Naive thymus-derived CD4-positive, alpha-beta T cell (primary cell): ENCODE measurements at regions not wholly inside any gene's neighbourhood (a gene's known extent, or its start where the extent isn't known, plus 50 kb on each side); places are given as distances from the start of the nearest gene placed in this dataset.

Source experiments
- ATAC-seq: fragments of 150-1000 bp; cut with Tn5 transposase; 2 replicates; pipeline ENCODE4 v1.10.0; 2021; ENCODE audit warnings: mild to moderate bottlenecking, moderate library complexity
- CTCF ChIA-PET: fragments of 350-600 bp; sonication (Branson Sonifier 250); formaldehyde crosslinking; loops from one replicate; lab custom pipeline; 2021; ENCODE audit warnings: antibody characterized with exemption; lab: Charles Lee
- POLR2A ChIA-PET: fragments of 350-600 bp; sonication (Branson Sonifier 250); formaldehyde crosslinking; loops from one replicate; lab custom pipeline; 2021; ENCODE audit warnings: antibody characterized with exemption, inconsistent platforms; lab: Charles Lee
- DNase-seq, 9 donors: peaks; one replicate each; pipeline versions ENCODE4 v3.0.0 to v3.0.0-alpha.2; 2020 to 2022; ENCODE audit warnings: mixed read lengths in 1 of 9
- H3K27ac ChIP-seq: one replicate; pipeline ENCODE4 v1.7.0; 2013; ENCODE audit warnings: mild to moderate bottlenecking, low read depth, low read length, moderate library complexity
- H3K27me3 ChIP-seq, 2 donors: one replicate each; pipeline ENCODE4 v1.7.0; 2013; ENCODE audit warnings: low read length in 2 of 2, mild to moderate bottlenecking in 2 of 2, moderate library complexity in 2 of 2; ENCODE audit not compliant: control insufficient read depth in 2 of 2, insufficient read depth in 2 of 2
- H3K36me3 ChIP-seq, 3 experiments: 1 replicate in 2 of 3; 2 replicates in 1 of 3; pipeline ENCODE4 v1.7.0; 2013; ENCODE audit warnings: low read length in 3 of 3, mild to moderate bottlenecking in 3 of 3, moderate library complexity in 1 of 3; ENCODE audit not compliant: insufficient read depth in 3 of 3, control insufficient read depth in 2 of 3
- H3K4me1 ChIP-seq, 2 donors: one replicate each; pipeline ENCODE4 v1.7.0; 2013; ENCODE audit warnings: low read length in 2 of 2, mild to moderate bottlenecking in 2 of 2, moderate library complexity in 1 of 2; ENCODE audit not compliant: control insufficient read depth in 2 of 2, insufficient read depth in 2 of 2
- H3K4me3 ChIP-seq: 2 replicates; pipeline ENCODE4 v1.7.0; 2013; ENCODE audit warnings: mild to moderate bottlenecking, low read length
- H3K9me3 ChIP-seq, 3 experiments: 1 replicate in 2 of 3; 2 replicates in 1 of 3; pipeline ENCODE4 v1.7.0; 2013; ENCODE audit warnings: low read length in 3 of 3; ENCODE audit not compliant: control insufficient read depth in 2 of 3
- H3K27ac Mint-ChIP-seq, 9 donors: one replicate each; pipeline ENCODE4 v1.8.0; 2020 to 2022; ENCODE audit warnings: mixed read lengths in 9 of 9, mild to moderate bottlenecking in 8 of 9, moderate library complexity in 5 of 9, inconsistent platforms in 2 of 9
- H3K27me3 Mint-ChIP-seq, 5 donors: one replicate each; pipeline ENCODE4 v1.8.0; 2021 to 2022; ENCODE audit warnings: mixed read lengths in 5 of 5, mild to moderate bottlenecking in 1 of 5
- H3K36me3 Mint-ChIP-seq, 5 donors: one replicate each; pipeline ENCODE4 v1.8.0; 2020 to 2022; ENCODE audit warnings: mixed read lengths in 5 of 5, mild to moderate bottlenecking in 3 of 5, inconsistent platforms in 1 of 5
- H3K4me1 Mint-ChIP-seq, 7 donors: one replicate each; pipeline ENCODE4 v1.8.0; 2020 to 2022; ENCODE audit warnings: mixed read lengths in 7 of 7, mild to moderate bottlenecking in 3 of 7, inconsistent platforms in 1 of 7
- H3K4me3 Mint-ChIP-seq, 10 donors: one replicate each; pipeline ENCODE4 v1.8.0; 2020 to 2022; ENCODE audit warnings: mild to moderate bottlenecking in 10 of 10, mixed read lengths in 10 of 10, moderate library complexity in 6 of 10, inconsistent platforms in 2 of 10
- H3K9me3 Mint-ChIP-seq, 11 donors: one replicate each; pipeline ENCODE4 v1.8.0; 2020 to 2022; ENCODE audit warnings: mixed read lengths in 11 of 11, mild to moderate bottlenecking in 4 of 11, inconsistent platforms in 1 of 11, moderate library complexity in 1 of 11
- intact Hi-C, 2 donors: fragments of 100-400 bp; cut with micrococcal nuclease; formaldehyde crosslinking; loops; one replicate each; pipeline ENCODE4 v1.15.1; 2023

DNA sequence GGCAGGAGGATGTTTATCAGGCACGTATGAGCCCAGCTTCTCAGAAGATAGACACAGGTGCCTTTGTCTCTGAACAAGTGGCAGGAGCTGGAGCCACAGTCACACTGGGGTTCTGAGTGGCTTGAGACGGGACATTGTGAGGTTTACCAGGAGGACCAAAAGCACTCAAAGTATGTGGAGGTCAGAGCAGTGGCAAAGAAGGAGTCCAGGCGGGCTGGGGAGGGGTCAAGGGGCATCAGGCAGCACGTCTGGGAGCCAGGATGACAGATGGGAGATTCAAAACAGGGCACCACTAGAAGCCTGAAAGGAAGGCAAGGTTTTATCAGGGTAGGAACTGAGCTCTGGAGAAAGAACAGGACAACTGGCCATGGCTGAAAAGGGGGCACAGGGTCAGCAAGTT, 67.2 kb upstream of the MARCHF10 start:
- ChIA-PET POLR2A (no interaction called here), CTCF (no interaction called here)
- Histone ChIP-seq H3K4me1 (no peaks in the 10 kb centered on the region), H3K27me3 (no peaks in the 10 kb centered on the region), H3K36me3 (no peaks in the 10 kb centered on the region), H3K4me3 (no peak overlapping the region), H3K9me3 (no peaks in the 10 kb centered on the region), H3K27ac (no peak overlapping the region)
- Mint-ChIP-seq H3K4me1 (no peaks in the 10 kb centered on the region), H3K27ac (no peak overlapping the region), H3K9me3 (no peaks in the 10 kb centered on the region), H3K4me3 (no peak overlapping the region), H3K27me3 (peaks cover 14 to 25% (median 15%) of the 10 kb centered on the region in 5 donors), H3K36me3 (no peaks in the 10 kb centered on the region)
- DNase-seq (no peak), ATAC-seq (no peak)
- intact Hi-C loops, result no loop called here

DNA sequence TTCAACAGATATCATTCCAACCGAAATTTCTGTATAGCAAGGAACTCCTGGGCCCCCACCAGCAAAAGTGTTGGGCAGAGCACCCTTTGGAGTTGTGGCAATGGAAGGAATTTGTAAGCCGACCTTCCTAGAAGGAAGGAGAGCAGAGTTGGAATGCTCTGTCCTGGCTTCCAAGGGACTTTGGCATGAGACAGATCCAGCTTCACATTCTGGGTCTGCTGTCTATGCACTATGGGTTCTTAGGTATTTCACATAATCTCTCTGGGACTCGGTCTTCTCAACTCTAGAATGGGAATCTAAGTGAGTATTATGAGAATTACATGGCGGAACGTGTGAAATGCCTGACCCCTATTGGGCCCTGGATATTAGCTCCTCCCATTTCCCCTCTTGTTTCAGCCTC, 63.2 kb upstream of the MARCHF10 start:
- Mint-ChIP-seq H3K4me3 (no peak overlapping the region), H3K27me3 (peaks cover 11 to 35% (median 22%) of the 10 kb centered on the region in 5 donors), H3K36me3 (no peaks in the 10 kb centered on the region), H3K27ac (no peak overlapping the region), H3K4me1 (no peaks in the 10 kb centered on the region), H3K9me3 (no peaks in the 10 kb centered on the region)
- DNase-seq (no peak), ATAC-seq (no peak)
- Histone ChIP-seq H3K9me3 (no peaks in the 10 kb centered on the region), H3K4me1 (no peaks in the 10 kb centered on the region), H3K27me3 (no peaks in the 10 kb centered on the region), H3K36me3 (no peaks in the 10 kb centered on the region), H3K27ac (no peak overlapping the region), H3K4me3 (no peak overlapping the region)
- CTCF ChIA-PET, result no interaction called here
- intact Hi-C loops, result no loop called here
- POLR2A ChIA-PET, result no interaction called here

DNA sequence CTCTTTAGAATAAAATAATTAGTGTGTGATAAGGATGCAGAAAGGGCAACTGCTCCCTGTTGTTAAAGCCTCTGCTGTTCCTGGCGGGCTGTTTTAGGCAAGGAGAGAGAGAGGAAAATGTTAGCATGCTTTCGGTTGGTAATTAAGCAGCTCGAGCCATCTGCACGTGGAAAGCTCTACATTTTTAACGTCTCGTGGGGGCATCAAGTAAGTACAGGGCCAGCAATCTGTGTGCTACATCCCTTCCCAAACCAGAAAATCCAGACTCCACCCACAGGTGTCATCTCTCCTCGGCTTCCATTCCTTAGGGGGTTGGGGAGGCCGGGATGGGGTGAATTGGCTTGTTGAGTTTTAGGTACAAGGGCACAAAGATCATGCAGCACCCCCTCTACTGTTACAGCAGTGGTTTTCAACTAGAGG, 62.4 kb upstream of the MARCHF10 start:
- H3K27me3 Mint-ChIP-seq, result peaks cover 9 to 37% (median 21%) of the 10 kb centered on the region in 5 donors
- H3K36me3 Mint-ChIP-seq, result no peaks in the 10 kb centered on the region
- ATAC-seq (no peak), DNase-seq (no peak)
- H3K27ac Mint-ChIP-seq, result no peak overlapping the region
- H3K9me3 Mint-ChIP-seq, result no peaks in the 10 kb centered on the region
- intact Hi-C loops, result no loop called here
- no peaks in the 10 kb centered on the region for H3K27me3 ChIP-seq
- no peaks in the 10 kb centered on the region for H3K4me1 ChIP-seq
- H3K4me3 Mint-ChIP-seq, result no peak overlapping the region
- CTCF ChIA-PET, result no interaction called here
- no peaks in the 10 kb centered on the region for H3K36me3 ChIP-seq
- H3K27ac ChIP-seq, result no peak overlapping the region
- H3K4me1 Mint-ChIP-seq, result no peaks in the 10 kb centered on the region
- POLR2A ChIA-PET, result no interaction called here
- H3K4me3 ChIP-seq, result no peak overlapping the region
- no peaks in the 10 kb centered on the region for H3K9me3 ChIP-seq

DNA sequence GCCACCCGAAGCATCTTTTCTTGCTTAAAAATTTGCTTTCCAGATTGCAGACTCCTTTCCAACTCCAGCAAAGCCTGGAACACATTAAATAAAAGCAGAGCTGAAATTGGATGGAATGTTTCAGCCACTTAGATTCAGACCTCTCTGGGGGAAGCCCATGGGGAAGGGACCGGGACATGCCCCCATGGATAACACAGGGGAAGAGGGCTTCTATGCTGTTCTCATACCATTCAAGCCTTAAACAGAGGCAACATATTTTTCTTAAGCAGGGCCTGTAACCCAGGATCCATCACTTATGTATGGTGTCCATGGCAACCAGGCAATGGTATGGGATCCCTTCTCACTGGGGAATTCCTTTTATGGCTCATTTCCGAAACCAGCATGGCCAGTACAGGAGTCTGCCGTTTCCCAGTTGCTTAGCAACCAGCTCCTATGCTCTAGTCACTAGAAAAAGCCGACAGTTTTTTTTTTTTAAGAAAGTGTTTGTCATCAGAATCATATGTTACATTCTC, 62.0 kb upstream of the MARCHF10 start:
- intact Hi-C loops, result no loop called here
- Histone ChIP-seq H3K9me3 (no peaks in the 10 kb centered on the region), H3K27me3 (no peaks in the 10 kb centered on the region), H3K4me3 (no peak overlapping the region), H3K27ac (no peak overlapping the region), H3K36me3 (no peaks in the 10 kb centered on the region), H3K4me1 (no peaks in the 10 kb centered on the region)
- CTCF ChIA-PET, result no interaction called here
- Mint-ChIP-seq H3K36me3 (no peaks in the 10 kb centered on the region), H3K27ac (no peak overlapping the region), H3K4me1 (no peaks in the 10 kb centered on the region), H3K4me3 (no peak overlapping the region), H3K9me3 (no peaks in the 10 kb centered on the region), H3K27me3 (peaks cover 5 to 37% (median 17%) of the 10 kb centered on the region in 5 donors)
- ATAC-seq (no peak), DNase-seq (no peak)
- POLR2A ChIA-PET, result no interaction called here

DNA sequence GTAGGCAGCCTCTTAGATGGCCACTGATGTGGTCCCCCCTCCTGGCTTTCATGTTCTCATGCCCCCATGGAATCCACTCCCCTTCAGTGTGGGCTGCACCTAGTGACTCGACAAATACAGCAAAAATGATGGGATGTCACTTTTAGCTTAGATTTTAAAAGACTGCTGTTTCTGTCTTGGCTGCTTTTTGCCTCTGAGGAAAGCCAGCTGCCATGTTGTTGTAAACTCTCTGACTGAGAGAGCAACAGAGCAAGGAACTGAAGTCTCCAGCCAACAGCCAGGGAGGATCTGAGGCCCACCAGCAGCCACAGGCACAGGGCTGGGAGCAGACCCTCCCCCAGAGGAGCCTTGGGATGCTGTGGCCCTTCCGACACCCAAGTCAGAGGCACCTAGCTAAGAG, 60.6 kb upstream of the MARCHF10 start:
- H3K27ac ChIP-seq, result no peak overlapping the region
- CTCF ChIA-PET, result no interaction called here
- H3K9me3 ChIP-seq, result no peaks in the 10 kb centered on the region
- H3K9me3 Mint-ChIP-seq, result no peaks in the 10 kb centered on the region
- no peak for ATAC-seq
- DNase-seq, result no peak
- H3K4me3 ChIP-seq, result no peak overlapping the region
- intact Hi-C loops, result no loop called here
- no peaks in the 10 kb centered on the region for H3K36me3 Mint-ChIP-seq
- POLR2A ChIA-PET, result no interaction called here
- H3K27ac Mint-ChIP-seq, result no peak overlapping the region
- no peak overlapping the region for H3K4me3 Mint-ChIP-seq
- no peaks in the 10 kb centered on the region for H3K4me1 Mint-ChIP-seq
- peaks cover 4 to 31% (median 18%) of the 10 kb centered on the region in 5 donors for H3K27me3 Mint-ChIP-seq
- H3K36me3 ChIP-seq, result no peaks in the 10 kb centered on the region
- no peaks in the 10 kb centered on the region for H3K27me3 ChIP-seq
- H3K4me1 ChIP-seq, result no peaks in the 10 kb centered on the region

DNA sequence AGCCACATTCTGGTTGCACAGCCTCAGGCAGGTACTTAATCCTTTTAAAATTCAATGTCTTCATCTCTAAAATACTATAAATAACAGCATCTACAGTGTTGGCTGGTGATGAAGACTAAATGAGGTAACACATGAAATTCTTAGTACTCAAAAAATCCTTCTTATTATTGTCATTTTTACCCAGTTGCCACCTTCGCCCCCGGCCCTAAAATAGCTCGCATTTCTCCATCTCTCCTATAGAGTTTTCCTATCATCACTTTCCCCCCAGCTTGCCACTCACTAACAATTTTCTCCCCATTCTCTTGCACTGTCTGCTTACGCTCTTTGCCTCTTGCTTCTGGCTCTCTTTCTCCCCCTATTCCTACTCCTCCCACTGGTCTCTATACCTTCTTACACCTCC, 59.9 kb upstream of the MARCHF10 start:
- H3K27me3 Mint-ChIP-seq, result peaks cover 8 to 31% (median 18%) of the 10 kb centered on the region in 5 donors

DNA sequence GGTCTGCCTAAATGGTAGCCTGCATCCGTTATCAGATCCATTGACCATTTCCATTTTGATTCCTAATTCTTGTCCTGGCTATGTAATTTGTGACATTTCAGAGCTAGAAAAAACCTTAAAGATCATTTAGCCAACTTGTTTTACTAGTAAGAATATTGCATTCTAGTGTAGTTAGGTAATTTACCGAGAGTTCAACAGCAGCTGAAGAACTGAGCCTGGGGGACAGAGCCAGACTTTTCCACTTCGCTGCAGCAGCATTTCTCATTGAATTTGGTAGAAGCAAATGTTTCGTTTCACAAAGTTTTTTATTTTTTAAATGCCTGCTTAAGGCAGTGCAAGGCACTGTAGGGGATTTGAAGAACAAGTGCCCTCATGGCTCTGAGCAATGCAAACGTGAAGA, 59.2 kb upstream of the MARCHF10 start:
- no peaks in the 10 kb centered on the region for H3K27me3 ChIP-seq
- no peak overlapping the region for H3K27ac ChIP-seq
- no peaks in the 10 kb centered on the region for H3K36me3 ChIP-seq
- Mint-ChIP-seq H3K4me3 (no peak overlapping the region), H3K36me3 (no peaks in the 10 kb centered on the region), H3K4me1 (no peaks in the 10 kb centered on the region), H3K27me3 (peaks cover 8 to 31% (median 18%) of the 10 kb centered on the region in 5 donors), H3K9me3 (no peaks in the 10 kb centered on the region), H3K27ac (no peak overlapping the region)
- no peak overlapping the region for H3K4me3 ChIP-seq
- intact Hi-C loops, result no loop called here
- no peaks in the 10 kb centered on the region for H3K9me3 ChIP-seq
- ChIA-PET CTCF (no interaction called here), POLR2A (no interaction called here)
- no peaks in the 10 kb centered on the region for H3K4me1 ChIP-seq
- no peak for DNase-seq
- no peak for ATAC-seq

More for the DNA sequence above, 59.9 kb upstream of the MARCHF10 start:
- no peaks in the 10 kb centered on the region for H3K9me3 Mint-ChIP-seq
- H3K4me3 ChIP-seq, result no peak overlapping the region
- DNase-seq (no peak), ATAC-seq (no peak)
- no peaks in the 10 kb centered on the region for H3K36me3 ChIP-seq
- H3K4me1 Mint-ChIP-seq, result no peaks in the 10 kb centered on the region
- no peaks in the 10 kb centered on the region for H3K9me3 ChIP-seq
- intact Hi-C loops, result no loop called here
- H3K27ac ChIP-seq, result no peak overlapping the region
- H3K27ac Mint-ChIP-seq, result no peak overlapping the region
- no peak overlapping the region for H3K4me3 Mint-ChIP-seq
- H3K27me3 ChIP-seq, result no peaks in the 10 kb centered on the region
- H3K4me1 ChIP-seq, result no peaks in the 10 kb centered on the region
- ChIA-PET POLR2A (no interaction called here), CTCF (no interaction called here)
- no peaks in the 10 kb centered on the region for H3K36me3 Mint-ChIP-seq
